GM13977 (cell line): ENCODE measurements at regions not wholly inside any gene's neighbourhood (a gene's known extent, or its start where the extent isn't known, plus 50 kb on each side); places are given as distances from the start of the nearest gene placed in this dataset.

Source experiments
- DNase-seq: peaks from one replicate; pipeline ENCODE4 v3.0.0; 2012; ENCODE audit warnings: low spot score
- CTCF ChIP-seq: IDR thresholded peaks from 2 replicates; pipeline ENCODE4 v1.5.1; 2012; ENCODE audit warnings: mild to moderate bottlenecking, control low read depth; ENCODE audit not compliant: insufficient read depth; ENCODE audit errors: extremely low read depth, missing control alignments
- in situ Hi-C: fragments of 300-500 bp; cut with MboI; formaldehyde crosslinking; loops from one replicate; pipeline ENCODE4 v1.12.0; 2022; ENCODE audit warnings: low sequenced_read_pairs, low pct_unique_long_range_greater_than_20kb, mixed read lengths, inconsistent platforms; ENCODE audit not compliant: unreplicated experiment

- DNase-seq, result no peak
- TF ChIP-seq CTCF, result no peak
- in situ Hi-C loops, result no loop called here
Observed at GRCh38 chr9:80948066-80948465, 741.3 kb downstream of the TLE1 start.

GRCh38 chr9:80946496-80947170 is 742.7 kb downstream of the TLE1 start:
- DNase-seq, result no peak
- TF ChIP-seq CTCF, result no peak
- in situ Hi-C loops, result no loop called here

- TF ChIP-seq CTCF, result no peak
- no peak for DNase-seq
- in situ Hi-C loops, result no loop called here
Observed at GRCh38 chr9:80945436-80945835, 743.9 kb downstream of the TLE1 start.

DNA sequence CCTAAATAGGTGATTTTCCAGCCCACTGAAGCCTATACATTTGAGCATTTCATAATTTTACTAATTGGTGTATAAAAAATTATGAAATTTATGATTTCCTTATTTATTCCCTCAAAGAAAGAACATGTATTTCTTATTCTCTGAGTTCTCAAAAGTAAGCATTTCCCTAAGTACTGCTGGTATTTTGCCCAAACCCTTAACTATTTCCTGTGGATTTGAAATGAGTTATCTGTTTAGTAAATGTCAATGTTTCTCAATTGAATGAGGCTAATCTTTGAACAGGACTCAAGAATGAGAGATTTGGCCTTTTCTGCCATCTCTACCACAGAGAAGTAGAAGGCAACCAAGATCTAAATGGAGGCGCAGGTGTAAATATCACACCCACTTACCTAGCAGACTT is 751.7 kb downstream of the TLE1 start:
- in situ Hi-C loops, result no loop called here
- TF ChIP-seq CTCF, result no peak

DNA sequence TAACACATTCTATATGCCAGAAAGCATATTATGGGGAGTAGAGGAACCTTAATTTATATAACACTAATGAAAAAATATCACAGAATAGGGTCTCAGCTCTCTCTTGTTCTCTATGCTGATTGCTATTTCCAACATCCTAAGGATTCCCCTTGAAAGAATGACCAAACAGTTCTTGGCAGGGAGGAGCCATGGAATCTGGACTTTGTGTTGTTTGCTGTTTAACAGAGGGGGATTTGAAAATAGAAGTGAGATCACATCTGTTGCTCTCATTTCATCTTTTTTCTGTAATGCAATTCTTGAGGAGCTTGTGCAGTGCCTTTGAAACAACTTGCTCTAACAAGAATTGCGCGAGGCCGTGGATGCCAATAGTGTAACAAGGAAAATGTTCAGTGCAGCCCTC is 755.3 kb downstream of the TLE1 start:
- DNase-seq, result no peak
- TF ChIP-seq CTCF, result no peak
- in situ Hi-C loops, result no loop called here

More for the DNA sequence above, 751.7 kb downstream of the TLE1 start:
- no peak for DNase-seq

- in situ Hi-C loops, result no loop called here
- no peak for TF ChIP-seq CTCF
- no peak for DNase-seq
Observed at GRCh38 chr9:80932947-80933780, 756.2 kb downstream of the TLE1 start.
